HEK293 (cell line): ENCODE measurements at regions not wholly inside any gene's neighbourhood (a gene's known extent, or its start where the extent isn't known, plus 50 kb on each side); places are given as distances from the start of the nearest gene placed in this dataset.

Experiments used
- CTCF ChIA-PET: fragments of 350-600 bp; formaldehyde crosslinking; extraction: SDS; loops from one replicate; lab custom pipeline; 2021; ENCODE audit warnings: antibody characterized with exemption; lab: Yijun Ruan, JAX
- POLR2A ChIA-PET: fragments of 300-600 bp; formaldehyde crosslinking; extraction: SDS; loops from one replicate; lab custom pipeline; 2020; ENCODE audit warnings: antibody characterized with exemption, inconsistent platforms; lab: Yijun Ruan, JAX
- H3K27ac ChIP-seq: fragments of 200-500 bp; sonication (Bioruptor generic); 2 replicates; pipeline ENCODE4 v1.5.1; 2014; ENCODE audit warnings: low read depth, low read length, control low read depth, inconsistent platforms; ENCODE audit errors: extremely low read depth
- H3K36me3 ChIP-seq, 2 experiments: fragments of 200-500 bp in 1 of 2; sonication (Bioruptor generic) in 1 of 2; 1 replicate in 1 of 2; 2 replicates in 1 of 2; pipeline ENCODE4 v1.5.1; 2014 to 2017; ENCODE audit warnings: inconsistent platforms in 2 of 2, low read length in 2 of 2; ENCODE audit not compliant: control insufficient read depth in 2 of 2, insufficient read depth in 1 of 2
- H3K4me1 ChIP-seq: fragments of 200-500 bp; sonication (Bioruptor generic); 2 replicates; pipeline ENCODE4 v1.5.1; 2014; ENCODE audit warnings: mild to moderate bottlenecking, low read length, inconsistent platforms; ENCODE audit not compliant: control insufficient read depth, insufficient read depth
- H3K4me3 ChIP-seq: 2 replicates; pipeline ENCODE4 v1.5.1; 2011; ENCODE audit warnings: low read depth, mild to moderate bottlenecking, control low read depth, low read length, moderate library complexity
- H3K9me3 ChIP-seq: fragments of 200-500 bp; sonication (Bioruptor generic); 2 replicates; pipeline ENCODE4 v1.5.1; 2014; ENCODE audit warnings: low read depth, low read length, inconsistent platforms; ENCODE audit not compliant: control insufficient read depth, insufficient read depth
- IKZF3 ChIP-seq: fragments of 450-650 bp; IDR thresholded peaks from 2 replicates; pipeline ENCODE4 v1.5.0; 2018; ENCODE audit warnings: missing biosample characterization, mild to moderate bottlenecking, missing genetic modification characterization, moderate library complexity
- PATZ1 ChIP-seq: fragments of 450-650 bp; formaldehyde crosslinking; IDR thresholded peaks from 2 replicates; pipeline ENCODE4 v1.5.1; 2016; ENCODE audit warnings: missing biosample characterization, missing genetic modification characterization
- SCRT2 ChIP-seq: fragments of 450-650 bp; formaldehyde crosslinking; IDR thresholded peaks from 2 replicates; pipeline ENCODE4 v1.5.1; 2016; ENCODE audit warnings: missing biosample characterization, missing genetic modification characterization
- SP3 ChIP-seq: fragments of 450-650 bp; formaldehyde crosslinking; IDR thresholded peaks from 2 replicates; pipeline ENCODE4 v1.5.1; 2016; ENCODE audit warnings: missing biosample characterization, missing genetic modification characterization
- TSHZ1 ChIP-seq: fragments of 450-650 bp; formaldehyde crosslinking; IDR thresholded peaks from 2 replicates; pipeline ENCODE4 v1.5.1; 2016; ENCODE audit warnings: missing biosample characterization, missing genetic modification characterization, borderline replicate concordance
- ZBTB26 ChIP-seq: fragments of 450-650 bp; formaldehyde crosslinking; optimal IDR thresholded peaks from 2 replicates; pipeline ENCODE3; 2016; ENCODE audit warnings: missing biosample characterization, mild to moderate bottlenecking, missing genetic modification characterization
- ZBTB8A ChIP-seq: fragments of 450-650 bp; formaldehyde crosslinking; IDR thresholded peaks from 2 replicates; pipeline ENCODE4 v1.5.1; 2016; ENCODE audit warnings: missing biosample characterization, missing genetic modification characterization
- ZFP69B ChIP-seq: fragments of 450-650 bp; formaldehyde crosslinking; IDR thresholded peaks from 2 replicates; pipeline ENCODE4 v1.5.1; 2016; ENCODE audit warnings: missing biosample characterization, missing genetic modification characterization
- ZNF10 ChIP-seq: fragments of 450-650 bp; formaldehyde crosslinking; IDR thresholded peaks from 2 replicates; pipeline ENCODE4 v1.5.1; 2017; ENCODE audit warnings: missing biosample characterization, missing genetic modification characterization
- ZNF140 ChIP-seq: fragments of 450-650 bp; formaldehyde crosslinking; IDR thresholded peaks from 2 replicates; pipeline ENCODE4 v1.5.1; 2016; ENCODE audit warnings: missing biosample characterization, missing genetic modification characterization
- ZNF24 ChIP-seq: fragments of 450-650 bp; formaldehyde crosslinking; IDR thresholded peaks from 2 replicates; pipeline ENCODE4 v1.5.1; 2016; ENCODE audit warnings: missing biosample characterization, missing genetic modification characterization
- ZNF280D ChIP-seq: fragments of 450-650 bp; formaldehyde crosslinking; IDR thresholded peaks from 2 replicates; pipeline ENCODE4 v1.5.1; 2016; ENCODE audit warnings: missing biosample characterization, missing genetic modification characterization
- ZNF426 ChIP-seq: fragments of 450-650 bp; formaldehyde crosslinking; IDR thresholded peaks from 2 replicates; pipeline ENCODE4 v1.5.1; 2017; ENCODE audit warnings: missing biosample characterization, missing genetic modification characterization, mild to moderate bottlenecking, inconsistent platforms, moderate library complexity
- ZNF621 ChIP-seq: fragments of 450-650 bp; formaldehyde crosslinking; IDR thresholded peaks from 2 replicates; pipeline ENCODE4 v1.5.1; 2017; ENCODE audit warnings: missing biosample characterization, missing genetic modification characterization
- ZNF639 ChIP-seq: fragments of 450-650 bp; formaldehyde crosslinking; IDR thresholded peaks from 2 replicates; pipeline ENCODE4 v1.5.1; 2016; ENCODE audit warnings: missing biosample characterization, missing genetic modification characterization
- ZNF776 ChIP-seq: fragments of 450-650 bp; formaldehyde crosslinking; IDR thresholded peaks from 2 replicates; pipeline ENCODE4 v1.5.0; 2017; ENCODE audit warnings: missing biosample characterization, missing genetic modification characterization, borderline replicate concordance
- ZNF837 ChIP-seq: fragments of 450-650 bp; formaldehyde crosslinking; IDR thresholded peaks from 2 replicates; pipeline ENCODE4 v1.5.1; 2016; ENCODE audit warnings: missing biosample characterization, missing genetic modification characterization

- POLR2A ChIA-PET, result no interaction called here
- CTCF ChIA-PET, result no interaction called here
- Histone ChIP-seq H3K36me3 (no peaks in the 10 kb centered on the region), H3K4me3 (no peak overlapping the region), H3K4me1 (no peaks in the 10 kb centered on the region), H3K9me3 (no peaks in the 10 kb centered on the region), H3K27ac (no peak overlapping the region)
- TF ChIP-seq ZNF24 (tag by site-specific recombination) (no peak), ZFP69B (no peak), TSHZ1 (no peak), ZNF776 (tag by site-specific recombination) (no peak), IKZF3 (tag by site-specific recombination) (no peak), ZNF426 (tag by site-specific recombination) (no peak), ZNF639 (tag by site-specific recombination) (no peak), ZBTB26 (tag by site-specific recombination) (no peak), PATZ1 (tag by site-specific recombination) (no peak), ZNF837 (no peak), SP3 (no peak), SCRT2 (tag by site-specific recombination) (no peak), ZNF280D (no peak), ZNF140 (tag by site-specific recombination) (no peak), ZBTB8A (tag by site-specific recombination) (no peak), ZNF621 (tag by site-specific recombination) (no peak), ZNF10 (tag by site-specific recombination) (no peak)
Observed at GRCh38 chr13:108377646-108378206, 108.2 kb downstream of the TNFSF13B start.
